SK-N-MC (cell line): ENCODE measurements at regions not wholly inside any gene's neighbourhood (a gene's known extent, or its start where the extent isn't known, plus 50 kb on each side); places are given as distances from the start of the nearest gene placed in this dataset.

Experiments used
- EZH2 ChIP-seq: fragments of 200-600 bp; sonication (generic); IDR thresholded peaks from one replicate; pipeline ENCODE4 v1.6.1; 2017; ENCODE audit warnings: antibody characterized with exemption
- FOXP2 ChIP-seq: optimal IDR thresholded peaks from 2 replicates; pipeline ENCODE3; 2011; ENCODE audit warnings: mild to moderate bottlenecking, moderate library complexity; ENCODE audit not compliant: insufficient read depth; ENCODE audit errors: extremely low read length, control extremely low read depth
- POLR2AphosphoS5 ChIP-seq: IDR thresholded peaks from 2 replicates; pipeline ENCODE4 v1.6.1; 2012; ENCODE audit warnings: mild to moderate bottlenecking, low read depth, low read length, borderline replicate concordance

DNA sequence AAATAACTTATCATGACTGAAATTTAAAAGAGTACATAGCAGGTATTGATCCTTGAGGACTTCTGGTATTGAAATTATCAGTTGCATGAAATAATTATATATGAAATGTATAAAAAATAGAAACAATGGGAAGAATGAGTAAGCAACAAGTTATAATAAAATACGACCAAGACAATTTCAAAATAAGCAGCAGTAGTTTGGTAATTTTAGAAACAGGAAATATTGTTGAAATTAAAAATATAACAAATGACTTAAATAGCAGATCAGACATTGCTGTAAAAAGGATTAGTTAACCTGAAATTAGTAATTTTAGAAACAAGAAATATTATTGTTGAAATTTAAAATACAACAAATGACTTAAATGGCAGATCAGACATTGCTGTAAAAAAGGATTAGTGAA lies 152.3 kb downstream of the BTC start:
- no peak for TF ChIP-seq EZH2
- TF ChIP-seq POLR2AphosphoS5: no peak
- no peak for TF ChIP-seq FOXP2
